GM18861 (cell line): ENCODE measurements at regions not wholly inside any gene's neighbourhood (a gene's known extent, or its start where the extent isn't known, plus 50 kb on each side); places are given as distances from the start of the nearest gene placed in this dataset.
"Not testable (repeated sequence)": the region's sequence is repeated elsewhere in the genome, so short reads cannot be mapped to it uniquely, and the experiment has no call there.

ENCODE experiments used
- ATAC-seq: cut with Tn5 transposase; IDR thresholded peaks from one replicate; pipeline ENCODE4 v1.9.1; 2021; ENCODE audit not compliant: unreplicated experiment

- ATAC-seq = not testable (repeated sequence)
Observed at GRCh38 chr6:86872810-86873209, 64.5 kb upstream of the HTR1E start.

- no peak for ATAC-seq
Observed at GRCh38 chr6:86871681-86872080, 65.6 kb upstream of the HTR1E start.

DNA sequence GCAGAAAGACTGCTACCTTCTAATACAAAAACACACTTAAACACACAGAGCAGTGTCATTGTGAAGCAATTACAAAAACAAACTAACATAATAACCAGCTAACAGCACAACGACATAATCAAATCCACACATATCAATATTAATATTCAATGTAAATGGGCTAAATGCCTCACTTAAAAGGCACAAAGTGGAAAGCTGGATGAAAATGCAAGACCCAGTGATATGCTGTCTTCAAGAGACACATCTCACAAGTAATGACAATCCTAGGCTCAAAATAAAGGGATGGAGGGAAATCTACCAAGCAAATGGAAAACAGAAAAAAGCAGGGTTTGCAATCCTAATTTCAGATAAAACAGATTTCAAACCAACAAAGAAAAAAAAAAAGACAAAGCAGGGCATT lies 67.8 kb upstream of the HTR1E start:
- no peak for ATAC-seq

GRCh38 chr6:86859513-86859912 lies 77.8 kb upstream of the HTR1E start:
- ATAC-seq = no peak

DNA sequence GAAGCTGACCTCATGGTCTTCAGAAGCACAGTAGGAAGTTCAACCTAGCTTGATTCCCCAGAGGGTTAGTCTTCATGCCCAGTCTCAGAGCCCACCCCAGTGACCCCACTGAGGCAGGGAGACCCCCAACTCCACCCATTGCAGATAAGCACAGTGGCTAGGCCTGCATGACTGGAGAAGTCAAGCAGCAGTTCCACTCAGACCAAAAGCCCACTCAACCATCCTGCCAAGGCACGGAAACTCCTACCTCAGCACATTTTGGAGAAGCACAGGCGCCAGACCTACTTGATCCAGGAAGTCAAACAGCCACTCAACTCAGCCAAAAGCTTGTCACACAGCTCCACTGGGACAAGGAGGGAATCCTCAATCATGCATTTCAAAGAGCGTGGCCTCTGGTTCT lies 78.4 kb upstream of the HTR1E start:
- ATAC-seq = no peak

DNA sequence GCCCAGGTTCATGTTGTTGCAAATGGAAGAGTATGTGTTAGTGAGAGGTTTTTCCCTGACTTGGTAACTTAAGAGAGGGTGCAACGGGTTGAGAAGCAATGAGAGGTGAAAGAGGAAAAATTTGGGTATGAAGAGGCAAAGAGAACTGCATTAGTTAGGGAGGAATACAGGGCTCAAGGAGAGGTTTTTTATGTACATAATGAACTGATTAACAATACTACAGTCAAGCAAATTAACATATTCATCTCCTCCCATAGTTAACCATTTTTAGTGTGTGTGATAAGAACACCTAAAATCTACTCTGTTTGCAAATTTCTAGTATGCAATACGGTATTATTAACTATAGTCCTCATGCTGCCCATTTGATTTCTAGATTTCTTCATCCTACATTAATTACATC lies 79.5 kb upstream of the HTR1E start:
- ATAC-seq = no peak

DNA sequence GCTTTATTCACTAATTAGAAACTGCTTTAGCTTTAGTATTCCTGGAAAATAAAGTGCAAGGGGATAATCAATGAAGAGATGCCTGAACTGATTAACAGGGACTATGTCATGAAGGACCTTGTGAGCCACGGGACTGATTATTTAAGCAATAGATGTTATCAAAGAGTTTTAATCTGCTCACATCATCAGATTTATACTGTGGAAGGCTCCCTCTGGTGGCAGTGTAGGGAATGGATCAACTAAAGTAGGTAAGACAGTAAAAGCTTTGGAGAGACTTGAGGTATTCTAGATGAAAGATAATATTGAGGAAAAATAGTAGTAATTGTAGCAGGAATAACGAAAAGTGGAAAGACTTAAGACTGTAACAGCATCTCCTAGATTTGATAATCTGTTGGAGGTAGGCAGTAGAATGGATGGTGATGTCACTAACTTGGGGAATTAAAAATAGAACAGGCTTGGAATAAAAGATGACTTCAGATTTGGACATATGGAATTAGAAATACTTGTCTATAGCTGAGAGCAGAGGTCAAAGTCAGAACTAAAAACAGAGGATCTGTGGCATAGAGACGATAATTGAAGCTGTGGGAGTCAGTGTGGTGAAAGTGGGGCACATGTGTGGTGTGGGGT lies 80.3 kb upstream of the HTR1E start:
- ATAC-seq = no peak

DNA sequence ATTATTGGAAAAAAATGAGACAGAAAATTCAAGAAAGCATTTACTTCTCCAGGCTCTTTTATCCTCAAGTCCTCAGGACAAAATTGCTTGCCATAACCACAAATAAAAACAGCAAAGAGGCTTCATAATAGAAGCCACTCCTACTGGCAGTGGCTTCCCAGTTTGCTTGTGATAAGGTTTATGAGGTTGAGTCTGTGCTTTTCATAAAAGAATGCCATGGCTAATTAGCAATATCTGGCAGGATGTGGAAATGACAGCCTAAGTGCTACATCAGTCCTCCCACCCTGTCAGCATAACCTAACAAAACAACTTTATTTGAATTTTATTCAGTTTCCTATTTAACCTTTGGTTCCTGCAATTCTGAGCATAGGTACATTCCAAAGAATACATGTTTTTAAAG lies 80.9 kb upstream of the HTR1E start:
- ATAC-seq = no peak

- no peak for ATAC-seq
Observed at GRCh38 chr6:86848986-86849385, 88.3 kb upstream of the HTR1E start.

- ATAC-seq = no peak
Observed at GRCh38 chr6:86832686-86833085, 104.6 kb upstream of the HTR1E start.

DNA sequence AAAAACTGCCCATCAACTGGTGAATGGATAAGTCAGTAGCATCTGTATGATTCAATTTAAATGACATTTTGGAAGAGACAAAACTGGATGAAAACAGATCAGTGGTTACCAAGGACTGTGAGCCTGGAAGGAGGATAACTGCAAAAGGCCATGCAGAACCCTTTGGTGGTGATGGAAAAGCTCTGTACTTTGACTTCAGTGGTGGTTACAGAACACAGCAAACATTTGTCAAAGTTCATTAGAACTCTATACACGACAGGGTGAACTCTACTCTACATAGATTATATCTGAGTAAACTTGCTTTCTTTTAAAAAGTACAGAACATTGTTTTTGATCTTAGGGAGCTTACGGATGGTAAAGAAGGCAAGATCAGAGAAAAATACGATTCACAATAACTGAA lies 111.9 kb upstream of the HTR1E start:
- ATAC-seq = no peak

DNA sequence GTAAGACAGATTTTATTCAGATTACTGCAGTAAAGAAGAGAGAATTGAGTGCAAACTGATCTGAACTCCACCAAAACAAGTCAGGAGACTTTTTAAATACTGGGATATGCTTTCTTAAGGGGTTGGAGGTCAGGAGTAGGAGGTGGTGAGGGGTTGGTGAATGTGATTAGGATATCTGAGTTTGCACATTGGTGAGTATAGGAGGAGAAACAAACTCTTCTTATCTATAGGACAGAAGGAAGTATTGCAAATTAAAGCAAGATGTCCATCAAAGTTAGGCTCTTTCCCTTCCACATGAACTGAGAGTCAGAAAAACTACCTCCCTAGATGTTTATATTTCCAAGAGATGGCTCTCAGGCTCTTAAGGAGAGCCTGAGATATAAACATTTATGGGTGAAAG lies 114.6 kb upstream of the HTR1E start:
- ATAC-seq = no peak

- no peak for ATAC-seq
Observed at GRCh38 chr6:86820750-86821149, 116.6 kb upstream of the HTR1E start.

DNA sequence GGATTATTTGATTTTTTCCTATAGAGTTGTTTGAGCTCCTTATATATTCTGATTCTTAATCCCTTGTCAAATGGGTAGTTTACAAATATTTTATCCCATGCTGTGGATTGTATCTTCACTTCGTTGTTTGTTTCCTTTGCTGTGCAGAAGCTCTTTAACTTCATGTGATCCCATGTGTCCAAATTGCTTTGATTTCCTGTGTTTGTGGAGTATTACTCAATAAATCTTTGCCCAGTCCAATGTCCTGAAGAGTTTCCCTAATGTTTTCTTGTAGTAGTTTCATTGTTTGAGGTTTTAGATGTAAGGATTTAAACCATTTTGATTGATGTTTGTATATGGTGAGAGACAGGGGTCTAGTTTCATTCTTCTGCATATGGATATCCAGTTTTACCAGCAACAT lies 143.7 kb upstream of the HTR1E start:
- ATAC-seq = no peak

- ATAC-seq = no peak
Observed at GRCh38 chr6:86791476-86791875, 145.9 kb upstream of the HTR1E start.

GRCh38 chr6:86789779-86790411 lies 147.4 kb upstream of the HTR1E start:
- ATAC-seq = no peak

- ATAC-seq = no peak
Observed at GRCh38 chr6:86782328-86782727, 155.0 kb upstream of the HTR1E start.

GRCh38 chr6:86780923-86781322 lies 156.4 kb upstream of the HTR1E start:
- ATAC-seq = no peak

- no peak for ATAC-seq
Observed at GRCh38 chr6:86775893-86776292, 161.4 kb upstream of the HTR1E start.

DNA sequence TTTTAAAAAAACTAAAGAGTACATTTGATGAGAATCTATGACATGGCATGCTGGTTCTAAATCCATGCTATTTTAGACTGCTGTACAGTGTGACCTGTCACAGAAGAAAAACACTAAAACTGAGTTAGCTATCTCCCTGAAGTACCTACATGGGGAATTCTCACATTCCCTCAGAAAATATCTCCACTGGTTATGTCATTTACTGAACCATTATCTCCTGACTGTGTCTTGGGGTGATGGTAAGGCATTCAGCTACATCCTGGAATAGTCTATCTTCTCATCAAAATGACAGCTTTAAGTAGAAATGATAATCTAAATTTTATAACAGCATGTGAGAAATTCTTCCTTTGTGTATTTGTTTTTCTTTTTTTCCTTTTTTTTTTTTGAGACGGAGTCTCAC lies 172.1 kb upstream of the HTR1E start:
- ATAC-seq = no peak

DNA sequence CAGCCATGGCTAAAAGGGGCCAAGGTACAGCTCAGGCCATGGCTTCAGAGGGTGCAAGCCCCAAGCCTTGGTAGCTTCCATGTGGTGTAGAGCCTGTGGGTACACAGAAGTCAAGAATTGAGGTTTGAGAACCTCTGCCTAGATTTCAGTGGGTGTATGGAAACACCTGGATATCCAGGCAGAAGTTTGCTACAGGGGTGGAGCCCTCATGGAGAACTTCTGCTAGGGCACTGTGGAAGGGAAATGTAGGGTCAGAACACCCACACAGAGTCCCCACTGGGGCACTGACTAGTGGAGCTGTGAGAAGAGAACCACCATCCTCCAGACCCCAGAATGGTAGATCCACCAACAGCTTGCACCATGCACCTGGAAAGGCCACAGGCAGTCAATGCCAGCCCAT lies 177.4 kb upstream of the HTR1E start:
- not testable (repeated sequence) for ATAC-seq

GRCh38 chr6:86756640-86757229 lies 180.6 kb upstream of the HTR1E start:
- ATAC-seq = no peak

DNA sequence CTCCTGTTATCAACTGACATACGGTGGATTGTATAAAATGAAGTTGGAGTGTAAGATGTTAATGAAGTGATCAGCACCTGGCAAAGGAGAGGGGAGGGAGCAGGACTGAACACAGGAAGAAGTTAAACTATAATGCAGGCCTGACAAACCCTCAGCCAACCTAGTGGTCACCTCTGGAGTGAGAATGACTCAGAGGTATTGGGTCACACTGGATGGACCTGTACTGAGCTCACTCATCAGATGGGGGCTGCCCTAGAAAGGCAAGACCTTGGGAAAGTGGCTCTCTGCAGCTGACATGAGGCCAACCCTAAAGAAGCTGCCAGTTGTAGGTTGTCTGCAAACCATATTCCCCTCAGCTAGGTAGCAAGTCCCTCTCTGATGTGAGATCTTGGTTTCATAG lies 193.3 kb upstream of the HTR1E start:
- no peak for ATAC-seq
